Muscle of arm (tissue), 1 donor: ENCODE measurements at regions not wholly inside any gene's neighbourhood (a gene's known extent, or its start where the extent isn't known, plus 50 kb on each side); places are given as distances from the start of the nearest gene placed in this dataset.

Experiments used
- DNase-seq: peaks from one replicate; pipeline ENCODE4 v3.0.0-alpha.2; 2013

DNA sequence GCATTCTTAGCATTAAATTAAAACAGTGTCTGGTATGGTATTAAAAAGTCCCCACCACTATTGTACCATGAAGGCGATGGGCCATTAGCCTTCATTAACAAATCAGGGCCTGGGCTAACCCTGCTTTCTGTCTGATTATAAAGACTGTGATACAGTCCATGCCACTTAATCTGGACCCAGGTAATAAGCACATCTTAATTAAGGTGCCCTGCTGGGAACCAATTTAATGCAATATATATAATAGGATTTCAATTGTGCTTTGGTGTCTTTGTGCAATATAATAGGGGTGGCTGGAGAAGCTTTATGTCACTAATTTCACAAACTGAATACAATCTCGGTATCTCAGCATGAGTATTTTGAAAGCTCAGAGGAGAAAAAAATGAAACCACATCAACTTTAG, 64.4 kb upstream of the CDH8 start:
- DNase-seq = no peak

- no peak for DNase-seq
These were observed 53.5 kb upstream of the CDH8 start for GRCh38 chr16:62089715-62090114.

GRCh38 chr16:62088731-62089410, 52.6 kb upstream of the CDH8 start:
- DNase-seq = no peak
